ENCODE measurements at regions not wholly inside any gene's neighbourhood (a gene's known extent, or its start where the extent isn't known, plus 50 kb on each side); places are given as distances from the start of the nearest gene placed in this dataset.

DNA sequence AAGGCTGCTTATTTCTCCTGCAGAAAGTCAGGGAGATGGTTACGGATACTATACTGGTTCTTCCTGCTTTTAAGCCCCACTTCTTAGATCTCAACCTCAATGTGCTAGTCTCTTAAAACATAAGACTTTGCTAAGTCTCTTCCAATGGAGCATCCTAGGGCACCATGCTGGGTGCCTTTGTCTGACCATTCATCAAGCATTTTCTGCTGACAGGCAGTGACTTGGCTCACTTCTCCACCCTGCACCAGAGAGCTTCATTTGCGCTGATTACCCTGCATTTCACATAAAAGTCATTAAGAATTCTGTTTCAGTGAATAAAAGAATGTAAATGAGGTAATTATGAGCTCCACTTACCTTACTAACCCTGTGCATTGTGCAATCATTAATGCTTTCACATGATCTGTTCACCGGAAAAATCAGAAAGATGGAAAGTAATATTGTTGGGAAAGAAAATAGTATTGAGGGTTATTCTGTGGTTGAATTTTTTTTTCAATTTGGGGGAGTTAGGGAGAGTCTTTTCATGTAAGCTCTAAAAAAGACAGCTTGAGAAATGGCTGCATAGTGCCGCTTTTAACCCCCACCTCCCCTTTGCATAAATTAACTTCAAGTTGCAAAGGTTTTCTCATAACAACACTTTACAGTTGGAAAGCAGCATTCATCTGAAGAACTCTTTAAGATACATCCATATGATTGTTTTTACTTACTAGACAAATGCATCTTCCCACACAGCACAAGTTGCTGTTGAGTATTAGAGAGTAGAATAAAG is 677.3 kb upstream of the KIRREL3 start:
- DNase-seq, result no peak

GRCh38 chr11:127675581-127675980 is 675.0 kb upstream of the KIRREL3 start:
- no peak for DNase-seq

- no peak for DNase-seq
These were observed 674.2 kb upstream of the KIRREL3 start for GRCh38 chr11:127674754-127675153.

- DNase-seq, result no peak
These were observed 670.0 kb upstream of the KIRREL3 start for GRCh38 chr11:127670374-127671119.

DNA sequence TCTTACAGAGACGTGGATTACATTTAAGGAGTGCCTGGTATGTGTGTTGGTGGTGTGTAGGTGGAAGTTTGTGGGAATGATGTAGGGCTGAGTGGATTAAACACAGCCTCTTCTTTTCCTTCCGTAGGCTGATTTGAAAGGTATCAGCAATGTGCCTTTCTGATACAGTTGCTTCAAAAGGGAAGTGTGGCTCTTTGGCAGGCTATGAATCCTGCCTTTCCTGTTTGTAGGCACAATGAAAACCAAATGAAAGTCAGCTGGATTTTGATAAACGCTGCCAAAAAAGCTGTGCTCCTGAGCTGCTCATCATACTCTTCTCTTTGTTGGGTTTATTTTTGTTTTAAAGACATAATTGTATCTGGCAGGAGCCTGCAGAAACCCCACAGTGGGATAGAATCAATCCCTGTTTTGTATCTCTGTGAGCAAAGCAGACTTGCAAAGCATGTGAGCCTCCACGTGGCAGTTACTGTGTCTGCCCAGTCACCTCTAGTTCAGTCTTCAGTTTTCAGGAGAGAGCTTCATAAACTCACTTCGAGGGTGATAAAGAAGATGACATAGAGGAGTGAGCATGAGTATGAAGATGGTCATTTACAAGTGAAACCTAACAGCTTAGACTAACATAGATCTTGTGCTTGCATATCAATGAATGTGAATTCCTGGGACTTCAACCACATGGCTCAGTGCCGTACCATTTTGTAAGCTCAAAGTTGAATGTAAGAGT is 655.7 kb upstream of the KIRREL3 start:
- no peak for DNase-seq

- no peak for DNase-seq
These were observed 652.5 kb upstream of the KIRREL3 start for GRCh38 chr11:127653076-127653475.

DNA sequence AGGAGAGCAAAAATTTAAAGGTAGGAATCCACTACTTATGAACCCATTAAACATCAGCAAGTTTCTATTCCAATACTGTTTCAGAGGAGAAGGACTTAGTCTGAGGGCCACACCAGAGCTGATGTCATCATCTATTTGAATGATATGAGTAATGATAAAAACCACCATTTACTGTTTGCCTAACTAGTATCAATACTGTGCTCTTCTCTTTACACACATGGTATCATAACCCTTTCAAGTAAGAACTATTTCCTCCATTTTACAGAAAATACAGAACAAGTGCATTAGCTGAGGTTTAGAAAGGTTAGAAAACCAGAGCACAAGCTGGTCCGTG is 651.3 kb upstream of the KIRREL3 start:
- no peak for DNase-seq

GRCh38 chr11:127651175-127651887 is 650.8 kb upstream of the KIRREL3 start:
- DNase-seq, result no peak

- no peak for DNase-seq
These were observed 649.4 kb upstream of the KIRREL3 start for GRCh38 chr11:127649958-127650357.

- no peak for DNase-seq
These were observed 648.5 kb upstream of the KIRREL3 start for GRCh38 chr11:127649071-127649470.

DNA sequence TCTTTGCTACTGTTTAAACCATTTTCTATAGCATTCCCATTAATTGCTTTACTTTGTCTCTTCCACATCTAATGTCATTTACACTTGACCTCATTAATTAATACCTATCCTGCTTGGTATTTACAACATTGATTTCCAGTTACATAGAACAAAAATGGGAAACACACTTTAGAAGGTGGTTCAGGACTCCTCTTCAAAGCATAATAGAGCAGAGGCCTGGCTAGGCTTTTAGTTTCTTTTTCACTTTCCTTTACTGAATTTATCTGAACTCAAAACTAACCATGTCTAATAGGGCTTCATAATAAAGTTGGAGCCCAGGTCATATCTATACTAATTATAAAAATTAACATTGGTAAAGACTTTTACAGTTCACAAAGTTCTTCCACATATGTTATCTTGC is 648.0 kb upstream of the KIRREL3 start:
- DNase-seq, result no peak

- no peak for DNase-seq
These were observed 643.8 kb upstream of the KIRREL3 start for GRCh38 chr11:127644366-127644765.

DNA sequence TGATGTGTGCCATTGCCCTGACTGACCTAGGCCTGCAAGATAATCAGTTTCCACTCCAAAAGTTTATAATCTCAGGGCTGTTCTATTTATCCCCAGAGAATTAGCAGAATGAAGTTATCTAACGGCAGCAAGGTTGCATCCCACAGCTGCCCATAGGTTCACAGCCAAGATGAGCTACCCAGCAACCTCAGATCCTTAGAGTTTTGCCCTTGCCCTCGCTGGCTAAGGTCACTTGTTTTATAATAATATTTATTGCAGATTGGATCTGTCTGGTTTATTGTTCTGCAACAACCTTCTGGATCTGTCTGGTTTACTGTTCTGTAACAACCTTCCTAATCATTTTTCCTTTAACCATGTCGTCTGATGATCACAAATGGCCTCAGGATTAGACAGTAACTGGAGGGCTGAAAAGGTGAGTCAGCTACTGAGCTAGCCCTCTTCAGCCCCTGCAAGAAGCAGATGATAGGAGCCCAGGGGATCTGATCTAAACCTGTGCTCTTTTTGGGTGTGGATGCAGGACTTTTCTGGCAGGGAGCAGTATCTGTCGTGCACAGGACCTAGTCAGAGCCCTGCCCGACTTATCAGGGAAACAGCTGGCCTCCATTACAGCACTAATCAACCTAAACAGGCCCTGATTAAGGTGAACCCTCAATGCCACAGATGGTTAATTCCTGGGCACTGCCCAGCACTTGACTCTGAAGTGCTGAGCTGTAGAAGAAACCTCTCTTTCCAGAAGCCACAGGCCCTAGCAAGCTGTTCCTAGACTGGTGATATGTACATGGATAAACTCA is 642.9 kb upstream of the KIRREL3 start:
- DNase-seq, result no peak

DNA sequence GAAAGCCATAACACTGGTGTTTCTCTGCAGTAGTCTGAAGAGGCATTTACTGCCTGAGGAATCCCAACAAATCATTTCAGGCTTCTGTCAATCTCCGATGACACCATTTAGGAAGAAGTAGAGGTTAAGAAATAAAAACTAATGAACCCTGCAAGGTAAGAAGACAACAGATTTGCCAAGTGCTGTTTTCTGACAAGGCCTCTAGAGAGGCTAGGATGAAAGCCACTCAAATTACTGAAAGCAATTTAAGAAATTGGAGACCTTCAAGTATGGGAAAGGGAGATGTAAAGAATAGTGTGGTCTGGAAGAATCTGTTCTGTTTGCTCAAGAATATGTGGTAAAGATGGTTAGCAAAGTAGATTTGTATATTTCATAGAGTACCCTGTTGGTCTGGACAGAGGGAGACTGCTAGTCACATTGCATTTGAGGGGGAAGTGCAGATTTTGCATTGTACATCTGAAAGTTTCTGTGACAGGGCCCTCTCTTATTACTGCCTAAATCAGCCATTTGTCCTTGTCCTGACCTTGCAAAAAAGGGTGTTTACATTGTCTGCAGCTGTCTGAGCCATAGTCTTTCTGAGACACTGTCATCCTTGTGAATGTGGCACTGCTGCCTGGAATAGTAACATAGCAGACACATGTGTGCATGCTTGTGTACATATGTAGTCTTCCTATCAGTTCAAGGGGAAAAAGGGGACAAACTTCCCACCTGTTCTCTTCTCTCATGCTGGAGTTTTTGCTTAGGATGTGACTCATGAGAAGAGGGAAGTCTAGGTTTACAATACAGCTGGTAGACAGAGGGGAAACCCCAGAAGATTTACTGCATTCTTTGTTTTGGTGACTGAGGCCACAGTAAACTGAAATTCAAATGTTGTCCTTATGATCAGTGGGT is 640.2 kb upstream of the KIRREL3 start:
- no peak for DNase-seq

DNA sequence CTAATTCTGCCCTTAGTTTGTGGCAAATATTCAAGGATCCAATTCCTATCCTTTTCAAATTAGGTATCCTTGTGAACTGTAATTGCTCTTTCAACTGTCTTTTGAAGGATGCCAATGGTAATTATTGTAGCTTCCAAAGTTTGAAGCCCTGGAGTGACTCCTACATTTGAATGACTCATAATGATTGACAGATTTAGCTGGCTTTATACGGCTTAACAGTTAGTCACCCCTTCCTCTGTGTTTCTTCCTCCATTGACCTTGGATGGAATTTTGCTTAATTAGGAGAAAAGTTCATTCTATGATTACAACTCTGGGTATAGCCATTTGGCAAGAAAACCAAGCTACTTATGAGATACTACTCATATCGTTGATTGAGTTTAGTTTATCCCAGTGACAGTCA is 639.3 kb upstream of the KIRREL3 start:
- DNase-seq, result no peak

GRCh38 chr11:127632976-127633680 is 632.6 kb upstream of the KIRREL3 start:
- no peak for DNase-seq

DNA sequence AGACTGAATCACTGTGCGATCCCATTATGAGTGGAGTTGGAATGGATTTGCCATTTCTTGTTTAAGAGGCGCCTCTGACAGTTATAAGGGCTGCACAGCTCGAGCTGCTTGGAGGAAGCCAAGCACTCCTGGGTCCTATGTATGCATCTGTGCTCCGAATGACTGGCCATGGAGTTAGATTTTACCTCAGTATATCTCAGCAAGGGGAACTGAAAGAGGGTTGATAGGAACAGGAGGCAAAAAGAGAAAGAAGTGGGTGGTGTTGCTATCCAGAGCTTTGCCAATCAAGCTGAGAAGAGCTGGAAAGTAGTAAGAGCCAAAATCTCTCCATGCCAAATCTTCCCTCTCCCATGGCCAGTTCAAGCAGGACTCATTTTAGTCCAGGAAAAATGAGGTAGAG is 632.0 kb upstream of the KIRREL3 start:
- DNase-seq, result no peak

DNA sequence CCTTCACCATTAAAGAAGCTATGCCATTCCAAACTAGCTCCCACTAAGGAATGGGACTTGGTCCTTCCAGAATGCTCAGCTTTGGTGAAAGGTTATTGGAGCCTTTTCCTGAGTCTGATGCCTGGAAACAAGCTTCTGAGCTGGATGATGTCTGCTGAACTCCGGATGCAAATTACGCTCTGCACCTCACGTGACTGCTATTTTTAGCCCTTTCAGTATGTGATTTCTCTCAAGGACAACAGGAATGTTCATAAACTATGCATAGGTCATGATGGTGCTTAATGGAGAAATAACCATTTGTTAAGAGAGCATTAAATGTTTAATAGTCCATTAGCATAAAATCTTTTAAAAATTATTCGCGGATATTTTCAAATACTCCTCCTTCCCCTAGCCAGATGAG is 631.4 kb upstream of the KIRREL3 start:
- no peak for DNase-seq

- no peak for DNase-seq
These were observed 628.6 kb upstream of the KIRREL3 start for GRCh38 chr11:127629200-127629599.

DNA sequence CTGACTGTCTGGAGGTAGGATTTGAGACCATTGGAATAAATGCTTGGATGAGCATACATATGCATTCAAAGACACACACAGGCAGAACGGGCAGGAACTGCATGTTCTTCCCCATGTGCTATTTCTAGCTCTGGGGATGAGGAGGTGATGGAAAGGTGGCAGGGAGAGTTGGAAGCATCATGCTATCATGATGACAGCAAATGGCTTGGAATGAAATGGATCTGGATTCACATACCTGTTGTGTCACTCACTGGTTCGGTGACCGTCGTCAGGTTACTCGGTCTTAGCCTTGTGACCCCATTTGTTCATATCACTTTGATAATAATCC is 627.9 kb upstream of the KIRREL3 start:
- no peak for DNase-seq
